ENCODE measurements at regions not wholly inside any gene's neighbourhood (a gene's known extent, or its start where the extent isn't known, plus 50 kb on each side); places are given as distances from the start of the nearest gene placed in this dataset.

GRCh38 chr13:85314686-85315085 lies 484.5 kb downstream of the SLITRK6 start:
- DNase-seq: no peak

More at GRCh38 chr13:85314686-85315085, 484.5 kb downstream of the SLITRK6 start:
- no peak overlapping the region for H2BK120ac ChIP-seq (ENCODE audit: low read depth, low read length)
- H3K9ac ChIP-seq (ENCODE audit: low read depth, low read length): no peak overlapping the region
- 100% methylated on average over 1 of the region's 2 CpGs; no CpG with 5 or more reads in 1 of the 2 experiments for WGBS, 2 experiments (ENCODE audit: extremely low coverage in 2 of 2, insufficient read length in 1 of 2)
- no peak overlapping the region for H2AK9ac ChIP-seq (replicated peaks; ENCODE audit: low read depth, low read length, poor library complexity)
- H3K27ac ChIP-seq (ENCODE audit: insufficient read depth, low read length): no peak overlapping the region
- BruUV-seq (replicated peaks): no TSS peak
- intact Hi-C loops (cut with micrococcal nuclease): no loop called here
- no peak overlapping the region for H3K56ac ChIP-seq (ENCODE audit: extremely low read depth, insufficient read depth, low read length)
- in situ Hi-C loops (cut with MboI; ENCODE audit: low sequenced_read_pairs): no loop called here
- no peak overlapping the region for H3K4me3 ChIP-seq (ENCODE audit: insufficient read depth, low read depth, low read length)
- H4K5ac ChIP-seq (ENCODE audit: low read depth, low read length): no peak overlapping the region
- dilution Hi-C loops (cut with HindIII; ENCODE audit: low sequenced_read_pairs, unreplicated experiment): no loop called here
- H3K4me2 ChIP-seq (ENCODE audit: low read depth, low read length): no peak overlapping the region
- H2BK5ac ChIP-seq (ENCODE audit: low read depth, low read length, poor library complexity, severe bottlenecking): no peak overlapping the region
- TF ChIP-seq RCOR1 (IDR thresholded peaks at IDR 0.05; ENCODE audit: insufficient replicate concordance, low read length) (no peak), RAD21 (IDR thresholded peaks at IDR 0.05; ENCODE audit: low read length) (no peak), ELK1 (IDR thresholded peaks at IDR 0.05; ENCODE audit: borderline replicate concordance, low read depth, low read length) (no peak)
- H3K9me1 ChIP-seq (ENCODE audit: insufficient read depth, low read length): no peaks in the 10 kb centered on the region
- no peaks in the 10 kb centered on the region for H3K36me3 ChIP-seq (ENCODE audit: control insufficient read depth, insufficient read depth, low read length)
- ATAC-seq (ENCODE audit: low read depth): no peak
- no peaks in the 10 kb centered on the region for H3K27me3 ChIP-seq (ENCODE audit: control insufficient read depth, insufficient read depth, low read length)
- no peak overlapping the region for H2BK20ac ChIP-seq (ENCODE audit: low read depth, low read length)
- no peak overlapping the region for H3K18ac ChIP-seq (ENCODE audit: low read depth, low read length)
- peaks cover 2% of the 10 kb centered on the region; the same call in 1 of the 2 replicates for H3K4me1 ChIP-seq (ENCODE audit: control insufficient read depth, insufficient read depth, low read length)
- no peak overlapping the region for H3K14ac ChIP-seq (replicated peaks; ENCODE audit: low read depth, low read length)
- H4K8ac ChIP-seq (ENCODE audit: low read depth in 2 of 2, low read length in 2 of 2): no peak overlapping the region
- H2AK5ac ChIP-seq (ENCODE audit: low read depth, low read length): no peak overlapping the region
- CTCF ChIA-PET: no interaction called here
- no peak overlapping the region for H3K4ac ChIP-seq (ENCODE audit: low read depth, low read length)
- no peaks in the 10 kb centered on the region for H3K79me1 ChIP-seq (ENCODE audit: low read depth in 1 of 2, low read length in 2 of 2)
- no peaks in the 10 kb centered on the region for H4K20me1 ChIP-seq (ENCODE audit: insufficient read depth, low read length)
- POLR2A ChIA-PET (ENCODE audit: unreplicated experiment): no interaction called here
- no peaks in the 10 kb centered on the region for H3K9me3 ChIP-seq (ENCODE audit: control insufficient read depth, insufficient read depth, low read length)
- no peak overlapping the region for H3K23ac ChIP-seq (ENCODE audit: low read depth, low read length)
- no peak overlapping the region for H2BK15ac ChIP-seq (ENCODE audit: low read depth, low read length)
- no peak overlapping the region for H4K91ac ChIP-seq (ENCODE audit: insufficient read depth, low read depth, low read length)
- no peak overlapping the region for H2AFZ ChIP-seq (replicated peaks; ENCODE audit: low read length, poor library complexity)

Data from IMR-90 (cell line).